ENCODE measurements at regions not wholly inside any gene's neighbourhood (a gene's known extent, or its start where the extent isn't known, plus 50 kb on each side); places are given as distances from the start of the nearest gene placed in this dataset.

DNA sequence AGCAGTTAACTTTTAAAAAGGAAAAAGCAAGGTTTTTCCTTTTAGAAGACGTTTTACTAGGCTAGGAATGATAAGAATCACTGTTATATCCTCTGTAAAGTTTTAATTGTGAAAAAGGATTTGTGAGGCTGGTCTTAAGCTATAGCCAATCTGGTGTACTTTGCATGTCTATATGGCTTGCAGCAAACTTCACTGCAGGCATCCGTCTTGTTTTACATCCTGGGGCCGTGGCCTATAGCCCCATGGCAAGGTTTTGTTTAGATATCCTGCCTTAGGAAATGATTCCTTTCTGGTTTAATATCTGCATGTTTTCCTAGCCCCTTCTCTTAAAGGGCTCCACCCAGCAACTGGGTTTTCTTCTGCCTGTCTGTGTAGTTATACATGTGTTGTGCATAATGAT lies 272.8 kb downstream of the ICE1 start:
- no peak for DNase-seq (ENCODE audit: insufficient read length, low spot score, missing footprints)
- TF ChIP-seq, protein P1, sequence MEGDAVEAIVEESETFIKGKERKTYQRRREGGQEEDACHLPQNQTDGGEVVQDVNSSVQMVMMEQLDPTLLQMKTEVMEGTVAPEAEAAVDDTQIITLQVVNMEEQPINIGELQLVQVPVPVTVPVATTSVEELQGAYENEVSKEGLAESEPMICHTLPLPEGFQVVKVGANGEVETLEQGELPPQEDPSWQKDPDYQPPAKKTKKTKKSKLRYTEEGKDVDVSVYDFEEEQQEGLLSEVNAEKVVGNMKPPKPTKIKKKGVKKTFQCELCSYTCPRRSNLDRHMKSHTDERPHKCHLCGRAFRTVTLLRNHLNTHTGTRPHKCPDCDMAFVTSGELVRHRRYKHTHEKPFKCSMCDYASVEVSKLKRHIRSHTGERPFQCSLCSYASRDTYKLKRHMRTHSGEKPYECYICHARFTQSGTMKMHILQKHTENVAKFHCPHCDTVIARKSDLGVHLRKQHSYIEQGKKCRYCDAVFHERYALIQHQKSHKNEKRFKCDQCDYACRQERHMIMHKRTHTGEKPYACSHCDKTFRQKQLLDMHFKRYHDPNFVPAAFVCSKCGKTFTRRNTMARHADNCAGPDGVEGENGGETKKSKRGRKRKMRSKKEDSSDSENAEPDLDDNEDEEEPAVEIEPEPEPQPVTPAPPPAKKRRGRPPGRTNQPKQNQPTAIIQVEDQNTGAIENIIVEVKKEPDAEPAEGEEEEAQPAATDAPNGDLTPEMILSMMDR (IDR thresholded peaks at IDR 0.05; ENCODE audit: extremely low read depth, low read depth, low read length) = no peak
- H3K4me3 ChIP-seq (ENCODE audit: insufficient read depth, low read length) = no peak overlapping the region
- H3K27me3 ChIP-seq (ENCODE audit: insufficient read depth, low read length) = no peaks in the 10 kb centered on the region
- H3K36me3 ChIP-seq (ENCODE audit: insufficient read depth, low read length) = no peaks in the 10 kb centered on the region
- H3K79me2 ChIP-seq (ENCODE audit: insufficient read depth, low read length) = no peaks in the 10 kb centered on the region
- no peak overlapping the region for H3K27ac ChIP-seq (ENCODE audit: low read depth, low read length)
- H3K9me3 ChIP-seq (ENCODE audit: low read depth, low read length) = peaks cover 3% of the 10 kb centered on the region
- no peak overlapping the region for H3K4me2 ChIP-seq (ENCODE audit: insufficient read depth, low read length)
- no peak overlapping the region for H2AFZ ChIP-seq (ENCODE audit: low read length)
- no peaks in the 10 kb centered on the region for H4K20me1 ChIP-seq (ENCODE audit: insufficient read depth, low read length)
- no peaks in the 10 kb centered on the region for H3K4me1 ChIP-seq (ENCODE audit: insufficient read depth, low read length)

DNA sequence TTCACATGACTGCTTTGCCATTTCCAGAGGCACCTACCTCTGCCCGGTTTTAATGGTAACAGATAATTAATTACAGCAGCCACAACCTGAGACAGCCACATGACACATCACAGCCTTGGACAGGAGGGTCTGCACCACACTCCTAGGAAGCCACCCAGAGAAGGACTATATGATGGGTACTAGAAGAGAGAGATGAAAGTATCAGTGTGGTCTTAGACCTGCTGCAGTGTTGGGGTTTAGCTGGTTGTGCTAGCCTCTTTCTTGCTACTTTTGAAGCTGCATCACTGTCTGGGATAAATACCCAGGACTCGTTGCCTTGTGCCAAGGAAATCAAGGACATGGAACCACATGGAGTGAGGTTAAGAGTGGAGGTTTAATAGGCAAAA lies 266.4 kb downstream of the ICE1 start:
- Histone ChIP-seq H3K27ac (ENCODE audit: low read depth, low read length) (no peak overlapping the region), H3K79me2 (ENCODE audit: insufficient read depth, low read length) (no peaks in the 10 kb centered on the region), H4K20me1 (ENCODE audit: insufficient read depth, low read length) (no peaks in the 10 kb centered on the region), H3K4me1 (ENCODE audit: insufficient read depth, low read length) (no peaks in the 10 kb centered on the region), H3K36me3 (ENCODE audit: insufficient read depth, low read length) (no peaks in the 10 kb centered on the region), H3K27me3 (ENCODE audit: insufficient read depth, low read length) (no peaks in the 10 kb centered on the region), H3K9me3 (ENCODE audit: low read depth, low read length) (no peaks in the 10 kb centered on the region), H3K4me3 (ENCODE audit: insufficient read depth, low read length) (no peak overlapping the region), H2AFZ (ENCODE audit: low read length) (no peak overlapping the region), H3K4me2 (ENCODE audit: insufficient read depth, low read length) (no peak overlapping the region)
- no peak for DNase-seq (ENCODE audit: insufficient read length, low spot score, missing footprints)
- TF ChIP-seq, protein P1 (IDR thresholded peaks at IDR 0.05; ENCODE audit: extremely low read depth, low read depth, low read length) = no peak

DNA sequence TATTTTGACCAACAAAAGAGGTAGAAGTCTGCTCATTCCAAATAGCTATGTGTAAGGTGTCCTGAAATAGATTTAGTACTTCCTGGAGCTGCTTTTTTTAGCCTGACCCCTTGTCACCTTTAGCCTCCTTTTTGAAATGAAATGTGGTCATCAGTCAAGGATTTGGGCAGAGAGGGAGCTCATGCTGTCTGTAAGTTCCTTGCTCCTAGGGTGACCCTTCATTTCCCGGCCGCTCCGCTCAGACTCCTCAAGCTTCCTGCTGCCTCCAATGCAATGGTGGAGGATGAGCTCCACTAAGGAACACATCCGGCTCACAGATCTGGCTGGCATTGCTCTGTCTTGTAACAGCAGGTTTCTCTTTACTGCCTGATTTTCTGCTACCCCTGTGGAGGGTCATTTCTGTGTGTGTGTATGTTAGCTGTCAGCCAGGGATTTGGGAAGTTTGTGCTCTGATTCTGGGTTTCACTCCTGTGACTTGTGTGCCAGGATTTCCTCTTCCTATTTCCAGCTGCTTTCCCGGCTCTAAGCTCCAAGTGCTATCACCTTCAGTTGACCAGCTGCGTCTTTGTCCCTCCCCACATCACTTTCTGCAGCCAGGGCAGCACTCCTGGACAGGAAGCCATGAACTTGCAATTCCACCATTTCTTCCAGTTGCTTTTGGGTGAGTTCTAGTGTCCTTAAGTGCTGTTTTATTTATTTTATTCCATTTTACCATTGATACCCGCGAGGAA lies 265.9 kb downstream of the ICE1 start:
- H3K79me2 ChIP-seq (ENCODE audit: insufficient read depth, low read length) = no peaks in the 10 kb centered on the region
- H3K27ac ChIP-seq (ENCODE audit: low read depth, low read length) = no peak overlapping the region
- no peak overlapping the region for H3K4me2 ChIP-seq (ENCODE audit: insufficient read depth, low read length)
- no peaks in the 10 kb centered on the region for H4K20me1 ChIP-seq (ENCODE audit: insufficient read depth, low read length)
- no peak for DNase-seq (ENCODE audit: insufficient read length, low spot score, missing footprints)
- no peak overlapping the region for H2AFZ ChIP-seq (ENCODE audit: low read length)
- H3K36me3 ChIP-seq (ENCODE audit: insufficient read depth, low read length) = no peaks in the 10 kb centered on the region
- no peaks in the 10 kb centered on the region for H3K4me1 ChIP-seq (ENCODE audit: insufficient read depth, low read length)
- H3K4me3 ChIP-seq (ENCODE audit: insufficient read depth, low read length) = no peak overlapping the region
- no peaks in the 10 kb centered on the region for H3K27me3 ChIP-seq (ENCODE audit: insufficient read depth, low read length)
- H3K9me3 ChIP-seq (ENCODE audit: low read depth, low read length) = no peaks in the 10 kb centered on the region
- TF ChIP-seq, protein P1 (IDR thresholded peaks at IDR 0.05; ENCODE audit: extremely low read depth, low read depth, low read length) = no peak

DNA sequence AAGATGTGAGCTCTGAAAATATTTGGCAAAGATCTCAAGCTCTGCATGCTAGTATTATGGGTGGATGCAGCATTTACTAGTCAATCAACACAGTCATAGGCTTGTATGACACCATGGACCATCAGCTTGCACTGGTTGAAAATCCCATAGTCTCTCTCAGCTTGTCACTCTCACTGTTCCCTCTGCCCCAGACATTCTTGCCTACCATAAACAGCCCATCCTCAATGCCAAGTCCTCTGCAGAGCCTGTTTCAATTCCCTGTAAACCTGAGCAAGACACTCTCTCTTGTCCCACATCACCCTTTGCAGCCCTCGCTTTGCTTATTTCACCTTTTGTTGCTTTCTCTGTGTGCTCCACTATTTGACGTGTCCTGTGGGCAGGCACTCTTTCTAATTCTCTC lies 264.6 kb downstream of the ICE1 start:
- H3K4me1 ChIP-seq (ENCODE audit: insufficient read depth, low read length) = no peaks in the 10 kb centered on the region
- H2AFZ ChIP-seq (ENCODE audit: low read length) = no peak overlapping the region
- no peaks in the 10 kb centered on the region for H3K27me3 ChIP-seq (ENCODE audit: insufficient read depth, low read length)
- DNase-seq (ENCODE audit: insufficient read length, low spot score, missing footprints) = no peak
- H3K36me3 ChIP-seq (ENCODE audit: insufficient read depth, low read length) = no peaks in the 10 kb centered on the region
- H3K4me2 ChIP-seq (ENCODE audit: insufficient read depth, low read length) = no peak overlapping the region
- no peaks in the 10 kb centered on the region for H3K79me2 ChIP-seq (ENCODE audit: insufficient read depth, low read length)
- no peak overlapping the region for H3K4me3 ChIP-seq (ENCODE audit: insufficient read depth, low read length)
- TF ChIP-seq, protein P1 (IDR thresholded peaks at IDR 0.05; ENCODE audit: extremely low read depth, low read depth, low read length) = no peak
- no peaks in the 10 kb centered on the region for H3K9me3 ChIP-seq (ENCODE audit: low read depth, low read length)
- H4K20me1 ChIP-seq (ENCODE audit: insufficient read depth, low read length) = no peaks in the 10 kb centered on the region
- no peak overlapping the region for H3K27ac ChIP-seq (ENCODE audit: low read depth, low read length)
